ENCODE measurements at regions not wholly inside any gene's neighbourhood (a gene's known extent, or its start where the extent isn't known, plus 50 kb on each side); places are given as distances from the start of the nearest gene placed in this dataset.

- TF ChIP-seq, protein P1, sequence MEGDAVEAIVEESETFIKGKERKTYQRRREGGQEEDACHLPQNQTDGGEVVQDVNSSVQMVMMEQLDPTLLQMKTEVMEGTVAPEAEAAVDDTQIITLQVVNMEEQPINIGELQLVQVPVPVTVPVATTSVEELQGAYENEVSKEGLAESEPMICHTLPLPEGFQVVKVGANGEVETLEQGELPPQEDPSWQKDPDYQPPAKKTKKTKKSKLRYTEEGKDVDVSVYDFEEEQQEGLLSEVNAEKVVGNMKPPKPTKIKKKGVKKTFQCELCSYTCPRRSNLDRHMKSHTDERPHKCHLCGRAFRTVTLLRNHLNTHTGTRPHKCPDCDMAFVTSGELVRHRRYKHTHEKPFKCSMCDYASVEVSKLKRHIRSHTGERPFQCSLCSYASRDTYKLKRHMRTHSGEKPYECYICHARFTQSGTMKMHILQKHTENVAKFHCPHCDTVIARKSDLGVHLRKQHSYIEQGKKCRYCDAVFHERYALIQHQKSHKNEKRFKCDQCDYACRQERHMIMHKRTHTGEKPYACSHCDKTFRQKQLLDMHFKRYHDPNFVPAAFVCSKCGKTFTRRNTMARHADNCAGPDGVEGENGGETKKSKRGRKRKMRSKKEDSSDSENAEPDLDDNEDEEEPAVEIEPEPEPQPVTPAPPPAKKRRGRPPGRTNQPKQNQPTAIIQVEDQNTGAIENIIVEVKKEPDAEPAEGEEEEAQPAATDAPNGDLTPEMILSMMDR (IDR thresholded peaks at IDR 0.05): no peak
- TF ChIP-seq POLR2A (IDR thresholded peaks at IDR 0.05): no peak
Measured at GRCh38 chr16:9302072-9302471, 210.6 kb downstream of the HAPSTR1 start.
